Upper lobe of left lung (tissue), 6 donors: ENCODE measurements at regions not wholly inside any gene's neighbourhood (a gene's known extent, or its start where the extent isn't known, plus 50 kb on each side); places are given as distances from the start of the nearest gene placed in this dataset.
A peak's percentile ranks its signal among the peaks of the same experiment; 100 is the strongest.

Experiments used
- ATAC-seq, 2 donors: fragments of 200-7000 bp; cut with Tn5 transposase; one replicate each; pipeline ENCODE4 v1.9.1; 2022; ENCODE audit warnings: mild to moderate bottlenecking in 2 of 2, moderate library complexity in 2 of 2; ENCODE audit not compliant: low FRiP score in 2 of 2
- DNase-seq, 2 donors: peaks; one replicate each; pipeline ENCODE4 v3.0.0-alpha.2; 2019 to 2020
- H3K27ac ChIP-seq, 4 donors: fragments of 200-600 bp; sonication (generic); one replicate each; pipeline ENCODE4 v1.5.1; 2016 to 2019
- H3K27me3 ChIP-seq, 4 donors: fragments of 200-600 bp; sonication (generic); one replicate each; pipeline ENCODE4 v1.5.1; 2017 to 2019
- H3K36me3 ChIP-seq, 4 donors: fragments of 200-600 bp; sonication (generic); one replicate each; pipeline ENCODE4 v1.5.1; 2016 to 2019
- H3K4me1 ChIP-seq, 4 donors: fragments of 200-600 bp; sonication (generic); one replicate each; pipeline ENCODE4 v1.5.1; 2018 to 2019
- H3K4me3 ChIP-seq, 4 donors: fragments of 200-600 bp; sonication (generic); one replicate each; pipeline ENCODE4 v1.5.1; 2017 to 2019; ENCODE audit warnings: mild to moderate bottlenecking in 2 of 4, moderate library complexity in 1 of 4
- H3K9me3 ChIP-seq, 4 donors: fragments of 200-600 bp; sonication (generic); one replicate each; pipeline ENCODE4 v1.5.1; 2018 to 2019
- EP300 ChIP-seq, 4 donors: sonication (generic); formaldehyde crosslinking; IDR thresholded peaks; one replicate each; pipeline ENCODE4 v1.5.1; 2017; ENCODE audit warnings: antibody characterized with exemption in 4 of 4, control low read depth in 2 of 4
- POLR2A ChIP-seq, 4 donors: fragments of 450-650 bp; IDR thresholded peaks; one replicate each; pipeline ENCODE4 v1.5.1; 2016 to 2017; ENCODE audit warnings: antibody characterized with exemption in 4 of 4, mild to moderate bottlenecking in 2 of 4
- POLR2AphosphoS5 ChIP-seq, 2 donors: sonication (generic); formaldehyde crosslinking; IDR thresholded peaks; one replicate each; pipeline ENCODE4 v1.5.1; 2017; ENCODE audit warnings: antibody characterized with exemption in 2 of 2
- WGBS, 2 donors: methylation state at CpG; one replicate each; pipeline ENCODE4 v1.1.5; 2017 to 2018; 5-methylcytosine and 5-hydroxymethylcytosine counted together
- TF ChIP-seq, protein P1 (sequence below), 6 experiments: fragments of 450-650 bp in 4 of 6; fragments of 200-600 bp in 2 of 6; sonication (generic) in 2 of 6; IDR thresholded peaks; one replicate each; pipeline ENCODE4 v1.5.1; 2016 to 2019; ENCODE audit warnings: antibody characterized with exemption in 6 of 6
- donor health status: DM: no; HTN: no; CAD: no; lungs with moderate emphysema.
- donor health status: DM: no; HTN: yes; CAD: no; lungs with severe emphysema.

DNA sequence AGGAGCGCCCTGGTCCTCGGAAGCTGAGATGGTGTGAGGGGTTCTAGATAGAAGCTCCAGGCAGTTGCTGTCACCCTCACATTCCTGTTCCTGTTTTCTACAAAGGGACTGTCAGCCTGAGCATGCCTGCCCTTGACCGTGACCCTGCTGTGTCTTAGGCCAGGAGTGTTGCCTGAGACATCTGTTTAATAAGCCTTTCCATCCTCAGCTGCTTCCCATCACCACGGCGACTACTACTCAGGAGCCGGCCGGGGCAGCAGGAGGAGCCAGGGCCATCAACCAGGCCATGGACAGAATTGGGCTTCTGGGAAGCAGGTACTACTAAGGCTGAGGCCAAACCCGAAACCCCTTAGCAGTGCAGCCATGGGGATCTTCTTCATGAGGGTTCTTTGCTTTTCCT is 151.4 kb downstream of the KATNIP start:
- Histone ChIP-seq H3K4me3 (no peak overlapping the region), H3K4me1 (peaks cover 0 to 4% (median 0%) of the 10 kb centered on the region in 4 donors), H3K36me3 (peaks cover 0 to 36% (median 18%) of the 10 kb centered on the region in 4 donors), H3K27ac (no peak overlapping the region), H3K27me3 (no peaks in the 10 kb centered on the region), H3K9me3 (no peaks in the 10 kb centered on the region)
- no peak for TF ChIP-seq POLR2A (IDR thresholded peaks at IDR 0.05)
- DNase-seq (no peak), ATAC-seq (no peak)
- 92 to 96% methylated on average over 8 of the region's 8 CpGs for WGBS, 2 donors

GRCh38 chr16:27703121-27703520 is 153.2 kb downstream of the KATNIP start:
- no peaks in the 10 kb centered on the region for H3K9me3 ChIP-seq
- DNase-seq, result no peak
- H3K4me3 ChIP-seq, result no peak overlapping the region
- ATAC-seq, result no peak
- peaks cover 0 to 4% (median 0%) of the 10 kb centered on the region in 4 donors for H3K4me1 ChIP-seq
- H3K27ac ChIP-seq, result peak overlapping the region in 1 of 4 donors; percentile 18
- H3K27me3 ChIP-seq, result no peaks in the 10 kb centered on the region
- no peak for TF ChIP-seq EP300 (IDR thresholded peaks at IDR 0.05)
- TF ChIP-seq, protein P1, sequence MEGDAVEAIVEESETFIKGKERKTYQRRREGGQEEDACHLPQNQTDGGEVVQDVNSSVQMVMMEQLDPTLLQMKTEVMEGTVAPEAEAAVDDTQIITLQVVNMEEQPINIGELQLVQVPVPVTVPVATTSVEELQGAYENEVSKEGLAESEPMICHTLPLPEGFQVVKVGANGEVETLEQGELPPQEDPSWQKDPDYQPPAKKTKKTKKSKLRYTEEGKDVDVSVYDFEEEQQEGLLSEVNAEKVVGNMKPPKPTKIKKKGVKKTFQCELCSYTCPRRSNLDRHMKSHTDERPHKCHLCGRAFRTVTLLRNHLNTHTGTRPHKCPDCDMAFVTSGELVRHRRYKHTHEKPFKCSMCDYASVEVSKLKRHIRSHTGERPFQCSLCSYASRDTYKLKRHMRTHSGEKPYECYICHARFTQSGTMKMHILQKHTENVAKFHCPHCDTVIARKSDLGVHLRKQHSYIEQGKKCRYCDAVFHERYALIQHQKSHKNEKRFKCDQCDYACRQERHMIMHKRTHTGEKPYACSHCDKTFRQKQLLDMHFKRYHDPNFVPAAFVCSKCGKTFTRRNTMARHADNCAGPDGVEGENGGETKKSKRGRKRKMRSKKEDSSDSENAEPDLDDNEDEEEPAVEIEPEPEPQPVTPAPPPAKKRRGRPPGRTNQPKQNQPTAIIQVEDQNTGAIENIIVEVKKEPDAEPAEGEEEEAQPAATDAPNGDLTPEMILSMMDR (IDR thresholded peaks at IDR 0.05), result no peak
- peaks cover 0 to 36% (median 18%) of the 10 kb centered on the region in 4 donors for H3K36me3 ChIP-seq
- 93 to 95% methylated on average over 6 of the region's 6 CpGs for WGBS, 2 donors

GRCh38 chr16:27703545-27703944 is 153.6 kb downstream of the KATNIP start:
- H3K4me3 ChIP-seq, result no peak overlapping the region
- peak overlapping the region in 1 of 4 donors; percentile 18 for H3K27ac ChIP-seq
- H3K27me3 ChIP-seq, result no peaks in the 10 kb centered on the region
- H3K4me1 ChIP-seq, result peaks cover 0 to 4% (median 0%) of the 10 kb centered on the region in 4 donors
- H3K9me3 ChIP-seq, result no peaks in the 10 kb centered on the region
- DNase-seq (peak in 1 of 2 donors; percentile 8), ATAC-seq (no peak)
- TF ChIP-seq POLR2AphosphoS5 (IDR thresholded peaks at IDR 0.05) (no peak), POLR2A (IDR thresholded peaks at IDR 0.05) (no peak)
- TF ChIP-seq, protein P1 (IDR thresholded peaks at IDR 0.05), result no peak
- peaks cover 0 to 32% (median 17%) of the 10 kb centered on the region in 4 donors for H3K36me3 ChIP-seq
- WGBS, 2 donors, result 64% methylated on average over 5 of the region's 5 CpGs

DNA sequence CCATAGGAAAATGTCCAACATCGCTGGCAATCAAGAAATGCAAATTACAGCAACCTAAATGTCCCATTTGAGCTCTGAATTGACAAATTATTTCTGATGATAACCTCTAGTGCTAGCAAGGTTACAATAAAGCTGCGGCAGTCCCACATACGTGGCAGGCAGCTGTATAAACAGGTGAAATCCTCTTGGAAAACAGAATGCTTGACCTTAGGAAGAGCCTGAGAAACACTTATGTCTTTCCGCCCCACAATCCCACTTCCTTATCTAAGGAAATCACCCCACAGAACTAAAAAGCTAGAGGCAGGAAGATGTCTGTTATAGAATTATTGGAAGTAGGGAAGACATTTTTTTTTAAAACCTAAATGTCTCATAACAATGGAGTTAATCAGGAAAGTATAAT is 154.3 kb downstream of the KATNIP start:
- Histone ChIP-seq H3K36me3 (peaks cover 0 to 32% (median 17%) of the 10 kb centered on the region in 4 donors), H3K4me1 (peaks cover 0 to 4% (median 0%) of the 10 kb centered on the region in 4 donors), H3K27ac (no peak overlapping the region), H3K27me3 (no peaks in the 10 kb centered on the region), H3K9me3 (no peaks in the 10 kb centered on the region), H3K4me3 (no peak overlapping the region)
- ATAC-seq (no peak), DNase-seq (no peak)
- TF ChIP-seq, protein P1 (IDR thresholded peaks at IDR 0.05), result no peak
- TF ChIP-seq EP300 (IDR thresholded peaks at IDR 0.05) (no peak), POLR2A (IDR thresholded peaks at IDR 0.05) (no peak), POLR2AphosphoS5 (IDR thresholded peaks at IDR 0.05) (no peak)
- 74 to 87% methylated on average over 4 of the region's 4 CpGs for WGBS, 2 donors

- 86 to 95% methylated on average over 6 to 10 of the region's 10 CpGs for WGBS, 2 donors
- no peak for DNase-seq
- TF ChIP-seq POLR2A (IDR thresholded peaks at IDR 0.05), result no peak
- no peak for TF ChIP-seq POLR2AphosphoS5 (IDR thresholded peaks at IDR 0.05)
- TF ChIP-seq, protein P1 (IDR thresholded peaks at IDR 0.05), result no peak
- peaks cover 0 to 35% (median 20%) of the 10 kb centered on the region in 4 donors for H3K36me3 ChIP-seq
- no peak overlapping the region for H3K27ac ChIP-seq
- H3K4me3 ChIP-seq, result no peak overlapping the region
- H3K4me1 ChIP-seq, result peaks cover 0 to 4% (median 0%) of the 10 kb centered on the region in 4 donors
- H3K27me3 ChIP-seq, result no peaks in the 10 kb centered on the region
- ATAC-seq, result no peak
- H3K9me3 ChIP-seq, result no peaks in the 10 kb centered on the region
Measured at GRCh38 chr16:27706156-27706865, 156.4 kb downstream of the KATNIP start.
